WI38 (cell line): ENCODE measurements at regions not wholly inside any gene's neighbourhood (a gene's known extent, or its start where the extent isn't known, plus 50 kb on each side); places are given as distances from the start of the nearest gene placed in this dataset.

Experiments used
- H3K4me3 ChIP-seq: 2 replicates; pipeline ENCODE4 v1.5.1; 2011; ENCODE audit warnings: low read depth, mild to moderate bottlenecking, control low read depth, low read length
- TF ChIP-seq, protein P1 (sequence below): IDR thresholded peaks from 2 replicates; pipeline ENCODE4 v1.5.1; 2012; ENCODE audit warnings: low read depth, mild to moderate bottlenecking, control low read depth, low read length

DNA sequence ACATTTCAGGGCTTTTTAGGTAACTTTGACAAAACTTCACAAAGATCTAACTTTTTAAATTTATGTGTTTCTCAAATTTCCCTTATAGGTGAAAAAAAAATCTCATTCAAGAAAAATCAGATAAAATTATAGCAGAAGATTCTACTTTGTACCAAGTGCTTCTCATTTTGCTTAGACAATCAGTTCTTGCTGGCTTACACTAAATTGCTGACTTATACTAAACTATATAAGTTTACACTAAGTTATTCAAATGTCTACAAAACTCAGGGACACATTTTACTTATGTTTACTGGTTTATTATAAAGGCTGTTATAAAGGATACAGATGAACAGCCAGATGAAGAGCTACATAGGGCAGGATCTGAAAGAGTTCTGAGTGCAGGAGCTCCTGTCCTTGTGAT lies 195.1 kb downstream of the ZPLD1 start:
- no peak overlapping the region for H3K4me3 ChIP-seq
- TF ChIP-seq, protein P1, sequence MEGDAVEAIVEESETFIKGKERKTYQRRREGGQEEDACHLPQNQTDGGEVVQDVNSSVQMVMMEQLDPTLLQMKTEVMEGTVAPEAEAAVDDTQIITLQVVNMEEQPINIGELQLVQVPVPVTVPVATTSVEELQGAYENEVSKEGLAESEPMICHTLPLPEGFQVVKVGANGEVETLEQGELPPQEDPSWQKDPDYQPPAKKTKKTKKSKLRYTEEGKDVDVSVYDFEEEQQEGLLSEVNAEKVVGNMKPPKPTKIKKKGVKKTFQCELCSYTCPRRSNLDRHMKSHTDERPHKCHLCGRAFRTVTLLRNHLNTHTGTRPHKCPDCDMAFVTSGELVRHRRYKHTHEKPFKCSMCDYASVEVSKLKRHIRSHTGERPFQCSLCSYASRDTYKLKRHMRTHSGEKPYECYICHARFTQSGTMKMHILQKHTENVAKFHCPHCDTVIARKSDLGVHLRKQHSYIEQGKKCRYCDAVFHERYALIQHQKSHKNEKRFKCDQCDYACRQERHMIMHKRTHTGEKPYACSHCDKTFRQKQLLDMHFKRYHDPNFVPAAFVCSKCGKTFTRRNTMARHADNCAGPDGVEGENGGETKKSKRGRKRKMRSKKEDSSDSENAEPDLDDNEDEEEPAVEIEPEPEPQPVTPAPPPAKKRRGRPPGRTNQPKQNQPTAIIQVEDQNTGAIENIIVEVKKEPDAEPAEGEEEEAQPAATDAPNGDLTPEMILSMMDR = no peak

DNA sequence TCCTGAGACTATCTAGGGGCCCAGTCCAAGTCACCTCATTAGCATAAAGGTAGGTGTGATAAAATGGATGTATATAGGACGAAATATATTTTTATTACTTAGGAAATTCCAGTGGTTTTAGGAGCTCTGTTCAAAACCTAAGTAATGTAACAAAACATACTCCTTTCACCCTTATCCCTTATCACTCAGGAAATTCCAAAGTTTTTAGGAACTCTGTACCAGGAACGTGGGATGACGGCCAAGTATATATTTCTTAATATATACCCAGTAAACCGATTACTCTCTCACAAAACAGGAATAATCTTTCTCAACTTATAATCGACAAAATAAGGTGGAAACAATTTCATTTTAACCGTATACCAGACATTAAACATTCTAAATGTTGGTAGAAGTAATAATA lies 195.7 kb downstream of the ZPLD1 start:
- H3K4me3 ChIP-seq = no peak overlapping the region
- TF ChIP-seq, protein P1 = no peak

DNA sequence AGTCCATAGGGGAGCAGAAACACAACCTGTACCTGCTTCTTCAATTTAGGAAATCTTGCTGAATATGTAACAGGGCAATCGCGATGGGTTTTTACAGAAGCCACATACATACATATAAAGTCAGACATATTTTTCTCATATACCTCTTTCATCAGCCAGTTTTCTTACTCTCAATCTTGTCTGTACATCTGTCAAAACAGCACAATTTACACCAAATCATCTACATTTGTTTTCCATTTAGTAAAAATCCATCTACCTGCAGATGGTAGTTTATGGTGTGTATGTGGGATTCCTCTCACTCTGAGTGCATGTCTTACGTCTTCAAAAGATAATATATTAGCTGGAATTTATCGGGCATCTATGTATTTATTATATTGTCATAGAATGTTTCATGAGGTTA lies 208.7 kb downstream of the ZPLD1 start:
- TF ChIP-seq, protein P1 = no peak
- no peak overlapping the region for H3K4me3 ChIP-seq

DNA sequence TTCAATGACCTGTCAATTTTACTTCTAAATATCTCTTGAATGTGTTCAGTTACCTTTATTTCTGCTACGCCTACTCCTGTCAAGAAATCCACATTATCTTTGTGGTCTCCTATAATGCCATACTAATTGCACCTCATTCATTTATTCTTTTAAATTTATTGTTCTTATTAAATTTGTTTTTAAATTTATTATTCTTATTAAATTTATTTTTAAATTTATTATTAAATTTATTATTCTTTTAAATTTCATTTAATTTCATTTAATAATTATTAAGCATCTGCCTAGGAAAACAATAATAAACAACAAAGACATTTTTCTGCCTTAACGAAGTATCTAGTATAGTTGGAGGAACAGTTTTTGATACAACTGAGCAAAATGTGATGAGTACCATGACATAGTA lies 211.7 kb downstream of the ZPLD1 start:
- TF ChIP-seq, protein P1 = no peak

DNA sequence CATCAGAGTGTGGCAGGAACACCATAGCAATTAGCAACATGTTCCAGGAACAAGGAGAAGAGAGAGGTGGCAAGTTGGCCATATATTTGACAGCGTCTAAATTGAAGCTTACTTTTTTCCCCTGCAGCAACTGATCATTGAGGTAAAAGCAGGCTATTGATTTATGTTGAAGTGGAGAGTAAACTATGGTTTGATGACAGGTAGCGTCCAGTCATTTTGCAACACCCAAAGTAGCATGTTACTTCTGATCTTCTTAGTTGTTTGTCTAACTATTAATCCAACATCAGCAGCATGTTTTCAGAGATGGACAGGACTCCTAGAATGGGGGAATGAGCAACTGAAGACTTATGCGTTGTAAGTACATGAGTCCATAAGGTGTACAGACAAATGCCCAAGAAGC lies 225.8 kb downstream of the ZPLD1 start:
- TF ChIP-seq, protein P1 = no peak
- no peak overlapping the region for H3K4me3 ChIP-seq

More for the DNA sequence above, 211.7 kb downstream of the ZPLD1 start:
- no peak overlapping the region for H3K4me3 ChIP-seq

DNA sequence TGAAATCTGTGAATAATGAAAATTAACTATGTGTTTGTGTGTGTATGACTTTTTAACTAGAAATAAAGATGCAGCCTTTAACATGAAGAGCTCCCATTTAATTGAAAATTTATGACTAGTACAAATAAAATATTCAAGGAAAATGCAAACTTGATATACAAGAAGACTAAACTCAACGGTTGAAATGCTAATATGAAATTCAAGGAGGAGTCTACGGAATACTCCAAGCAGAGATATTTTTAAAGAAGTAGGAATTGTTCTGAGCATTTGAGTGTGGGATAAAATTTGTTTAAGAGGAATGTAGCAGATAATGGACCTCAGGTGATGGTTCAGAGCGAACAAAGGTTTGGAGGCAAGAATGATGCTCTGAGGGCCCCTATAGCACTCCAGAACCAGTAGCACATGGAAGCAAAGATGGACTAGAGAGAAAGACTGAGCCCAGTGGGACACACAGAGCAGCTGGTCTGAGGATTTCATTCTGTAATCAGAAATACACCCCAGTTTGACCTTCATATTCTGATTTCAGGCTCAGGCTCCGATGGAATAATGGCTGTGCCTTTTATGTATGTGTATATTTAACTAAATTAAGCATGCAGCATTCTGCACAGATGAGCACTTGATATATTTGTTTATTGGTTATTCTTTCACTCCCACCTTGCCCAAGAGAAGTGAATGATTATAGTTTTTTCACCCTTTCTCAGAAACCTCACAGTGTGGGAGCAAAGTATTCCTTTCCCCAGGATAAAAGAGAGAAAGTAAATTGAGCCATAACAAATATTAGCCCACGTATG lies 227.1 kb downstream of the ZPLD1 start:
- H3K4me3 ChIP-seq = no peak overlapping the region
- TF ChIP-seq, protein P1 = no peak

DNA sequence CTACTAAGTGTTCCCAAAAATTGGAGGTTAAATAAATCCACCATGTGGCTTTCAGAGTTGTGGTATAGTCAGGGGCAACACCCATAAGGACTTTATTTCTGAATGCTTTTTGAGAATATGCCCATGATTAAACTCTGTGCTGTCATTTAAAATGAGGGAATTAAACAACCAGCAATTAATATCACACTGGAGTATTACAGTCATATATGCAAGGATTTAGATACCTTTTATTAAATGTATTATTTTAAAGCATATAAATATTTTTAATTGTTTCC lies 227.6 kb downstream of the ZPLD1 start:
- H3K4me3 ChIP-seq = no peak overlapping the region
- TF ChIP-seq, protein P1 = no peak
